Hepatocyte (in vitro differentiated cells): ENCODE measurements at regions not wholly inside any gene's neighbourhood (a gene's known extent, or its start where the extent isn't known, plus 50 kb on each side); places are given as distances from the start of the nearest gene placed in this dataset.

ENCODE experiments used
- DNase-seq: peaks from one replicate; pipeline ENCODE4 v3.0.0-alpha.2; 2016; ENCODE audit warnings: low spot score
- H2AFZ ChIP-seq: fragments of 200-600 bp; sonication (generic); 2 replicates; pipeline ENCODE4 v1.6.0; 2016; ENCODE audit warnings: antibody characterized with exemption, mild to moderate bottlenecking
- H3K27ac ChIP-seq: fragments of 200-600 bp; sonication (generic); 2 replicates; pipeline ENCODE4 v1.5.1; 2016; ENCODE audit warnings: mild to moderate bottlenecking
- H3K27me3 ChIP-seq: fragments of 200-600 bp; sonication (generic); 2 replicates; pipeline ENCODE4 v1.6.1; 2016
- H3K36me3 ChIP-seq: fragments of 200-600 bp; sonication (generic); replicated peaks from 2 replicates; pipeline ENCODE4 v1.5.1; 2016; ENCODE audit warnings: low read depth; ENCODE audit not compliant: insufficient read depth
- H3K4me1 ChIP-seq: fragments of 200-600 bp; sonication (generic); 2 replicates; pipeline ENCODE4 v1.5.1; 2016; ENCODE audit warnings: mild to moderate bottlenecking, moderate library complexity; ENCODE audit not compliant: insufficient read depth
- H3K4me2 ChIP-seq: fragments of 200-600 bp; sonication (generic); 2 replicates; pipeline ENCODE4 v1.6.0; 2016
- H3K4me3 ChIP-seq: fragments of 200-600 bp; sonication (generic); 2 replicates; pipeline ENCODE4 v1.5.1; 2016; ENCODE audit warnings: mild to moderate bottlenecking
- H3K79me2 ChIP-seq: fragments of 200-600 bp; sonication (generic); 2 replicates; pipeline ENCODE4 v1.6.0; 2017; ENCODE audit warnings: mild to moderate bottlenecking
- H3K9me2 ChIP-seq: fragments of 200-600 bp; sonication (generic); replicated peaks from 2 replicates; pipeline ENCODE4 v1.6.0; 2017; ENCODE audit warnings: mild to moderate bottlenecking; ENCODE audit not compliant: insufficient read depth
- H3K9me3 ChIP-seq: fragments of 200-600 bp; sonication (generic); 2 replicates; pipeline ENCODE4 v1.5.1; 2016; ENCODE audit warnings: low read depth, mild to moderate bottlenecking
- H4K20me1 ChIP-seq: fragments of 200-600 bp; sonication (generic); 2 replicates; pipeline ENCODE4 v1.6.0; 2016; ENCODE audit warnings: mild to moderate bottlenecking; ENCODE audit not compliant: insufficient read depth, poor library complexity, severe bottlenecking
- EZH2 ChIP-seq: fragments of 200-600 bp; sonication (generic); IDR thresholded peaks from 2 replicates; pipeline ENCODE4 v1.6.1; 2016; ENCODE audit warnings: antibody characterized with exemption, mild to moderate bottlenecking, borderline replicate concordance
- EZH2phosphoT487 ChIP-seq: fragments of 200-600 bp; sonication (generic); IDR thresholded peaks from one replicate; pipeline ENCODE4 v1.6.1; 2018; ENCODE audit warnings: antibody characterized with exemption, mild to moderate bottlenecking, low read depth, moderate library complexity; ENCODE audit not compliant: unreplicated experiment, severe bottlenecking
- WGBS: methylation state at CpG from one replicate; pipeline ENCODE4 v1.1.6; 2016; ENCODE audit warnings: low lambda C conversion rate; ENCODE audit errors: missing lambda C conversion rate; 5-methylcytosine and 5-hydroxymethylcytosine counted together
- TF ChIP-seq, protein P1 (sequence below): fragments of 200-600 bp; sonication (generic); IDR thresholded peaks from 2 replicates; pipeline ENCODE4 v1.5.1; 2016; ENCODE audit warnings: antibody characterized with exemption, mild to moderate bottlenecking; ENCODE audit not compliant: poor library complexity

- H4K20me1 ChIP-seq: no peaks in the 10 kb centered on the region
- no peak overlapping the region for H2AFZ ChIP-seq
- no peaks in the 10 kb centered on the region for H3K79me2 ChIP-seq
- DNase-seq: no peak
- WGBS: 88% methylated on average over 1 of the region's 1 CpG
- H3K27ac ChIP-seq: no peak overlapping the region
- H3K9me2 ChIP-seq: no peaks in the 10 kb centered on the region
- no peaks in the 10 kb centered on the region for H3K4me1 ChIP-seq
- TF ChIP-seq EZH2 (no peak), EZH2phosphoT487 (no peak)
- TF ChIP-seq, protein P1, sequence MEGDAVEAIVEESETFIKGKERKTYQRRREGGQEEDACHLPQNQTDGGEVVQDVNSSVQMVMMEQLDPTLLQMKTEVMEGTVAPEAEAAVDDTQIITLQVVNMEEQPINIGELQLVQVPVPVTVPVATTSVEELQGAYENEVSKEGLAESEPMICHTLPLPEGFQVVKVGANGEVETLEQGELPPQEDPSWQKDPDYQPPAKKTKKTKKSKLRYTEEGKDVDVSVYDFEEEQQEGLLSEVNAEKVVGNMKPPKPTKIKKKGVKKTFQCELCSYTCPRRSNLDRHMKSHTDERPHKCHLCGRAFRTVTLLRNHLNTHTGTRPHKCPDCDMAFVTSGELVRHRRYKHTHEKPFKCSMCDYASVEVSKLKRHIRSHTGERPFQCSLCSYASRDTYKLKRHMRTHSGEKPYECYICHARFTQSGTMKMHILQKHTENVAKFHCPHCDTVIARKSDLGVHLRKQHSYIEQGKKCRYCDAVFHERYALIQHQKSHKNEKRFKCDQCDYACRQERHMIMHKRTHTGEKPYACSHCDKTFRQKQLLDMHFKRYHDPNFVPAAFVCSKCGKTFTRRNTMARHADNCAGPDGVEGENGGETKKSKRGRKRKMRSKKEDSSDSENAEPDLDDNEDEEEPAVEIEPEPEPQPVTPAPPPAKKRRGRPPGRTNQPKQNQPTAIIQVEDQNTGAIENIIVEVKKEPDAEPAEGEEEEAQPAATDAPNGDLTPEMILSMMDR: no peak
- no peaks in the 10 kb centered on the region for H3K9me3 ChIP-seq
- H3K27me3 ChIP-seq: no peaks in the 10 kb centered on the region
- H3K4me3 ChIP-seq: no peak overlapping the region
- H3K36me3 ChIP-seq: no peaks in the 10 kb centered on the region
- H3K4me2 ChIP-seq: no peak overlapping the region
Observed at GRCh38 chr3:118089563-118089962, 945.1 kb downstream of the IGSF11 start.

DNA sequence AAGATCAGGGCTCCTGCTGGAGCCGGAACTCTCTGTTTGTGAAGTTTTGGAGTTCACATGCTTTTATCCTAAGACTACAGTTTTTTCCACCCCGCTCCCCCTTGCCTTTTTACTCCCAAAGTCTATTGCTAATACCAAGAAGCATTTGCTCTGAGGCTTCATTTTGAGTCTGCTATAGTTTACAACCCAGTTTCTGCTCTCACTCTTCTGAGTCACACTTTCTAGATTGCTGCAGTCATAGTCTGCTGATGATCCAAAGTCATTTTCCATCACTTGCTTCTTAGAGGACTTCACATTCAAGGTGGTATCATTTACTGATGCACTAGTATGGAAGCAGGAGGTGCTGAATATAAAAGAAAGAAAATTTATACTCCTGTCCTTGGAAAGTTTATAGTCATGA lies 937.4 kb downstream of the IGSF11 start:
- Histone ChIP-seq H3K9me3 (no peaks in the 10 kb centered on the region), H2AFZ (no peak overlapping the region), H3K79me2 (no peaks in the 10 kb centered on the region), H3K27ac (no peak overlapping the region), H3K36me3 (no peaks in the 10 kb centered on the region), H4K20me1 (no peaks in the 10 kb centered on the region), H3K4me2 (no peak overlapping the region), H3K4me3 (no peak overlapping the region), H3K9me2 (no peaks in the 10 kb centered on the region), H3K4me1 (no peaks in the 10 kb centered on the region), H3K27me3 (no peaks in the 10 kb centered on the region)
- DNase-seq: no peak
- TF ChIP-seq, protein P1: no peak
- TF ChIP-seq EZH2: no peak
- no peak for TF ChIP-seq EZH2phosphoT487
- 92% methylated on average over 2 of the region's 2 CpGs for WGBS

- no peak for DNase-seq
- no peaks in the 10 kb centered on the region for H3K4me1 ChIP-seq
- no peaks in the 10 kb centered on the region for H3K27me3 ChIP-seq
- H4K20me1 ChIP-seq: no peaks in the 10 kb centered on the region
- H3K36me3 ChIP-seq: no peaks in the 10 kb centered on the region
- no peak overlapping the region for H3K27ac ChIP-seq
- TF ChIP-seq EZH2 (no peak), EZH2phosphoT487 (no peak)
- TF ChIP-seq, protein P1: no peak
- no peak overlapping the region for H2AFZ ChIP-seq
- H3K4me3 ChIP-seq: no peak overlapping the region
- WGBS: 77% methylated on average over 1 of the region's 1 CpG
- H3K9me2 ChIP-seq: no peaks in the 10 kb centered on the region
- H3K79me2 ChIP-seq: no peaks in the 10 kb centered on the region
- no peaks in the 10 kb centered on the region for H3K9me3 ChIP-seq
- H3K4me2 ChIP-seq: no peak overlapping the region
Observed at GRCh38 chr3:118097660-118098059, 937.0 kb downstream of the IGSF11 start.

GRCh38 chr3:118098827-118099226 lies 935.8 kb downstream of the IGSF11 start:
- no peaks in the 10 kb centered on the region for H3K9me2 ChIP-seq
- H2AFZ ChIP-seq: no peak overlapping the region
- no peak for DNase-seq
- no peak overlapping the region for H3K4me3 ChIP-seq
- no peaks in the 10 kb centered on the region for H3K79me2 ChIP-seq
- H4K20me1 ChIP-seq: no peaks in the 10 kb centered on the region
- TF ChIP-seq, protein P1: no peak
- TF ChIP-seq EZH2 (no peak), EZH2phosphoT487 (no peak)
- no peaks in the 10 kb centered on the region for H3K9me3 ChIP-seq
- no peaks in the 10 kb centered on the region for H3K36me3 ChIP-seq
- H3K27ac ChIP-seq: no peak overlapping the region
- no peaks in the 10 kb centered on the region for H3K27me3 ChIP-seq
- H3K4me1 ChIP-seq: no peaks in the 10 kb centered on the region
- no peak overlapping the region for H3K4me2 ChIP-seq
- WGBS: 52% methylated on average over 1 of the region's 1 CpG
